ENCODE measurements at regions not wholly inside any gene's neighbourhood (a gene's known extent, or its start where the extent isn't known, plus 50 kb on each side); places are given as distances from the start of the nearest gene placed in this dataset.

GRCh38 chr5:167271081-167271480 is 1020.4 kb upstream of the WWC1 start:
- Histone ChIP-seq H3K9ac (ENCODE audit: insufficient read depth, low read depth, low read length) (no peak overlapping the region), H2AFZ (ENCODE audit: low read length) (no peak overlapping the region), H3K4me1 (ENCODE audit: insufficient read depth, low read length) (no peaks in the 10 kb centered on the region), H3K4me3 (replicated peaks in 1 of 3; ENCODE audit: insufficient read depth in 1 of 3, low read depth in 2 of 3, low read length in 3 of 3) (no peak overlapping the region), H3K4me2 (ENCODE audit: low read depth, low read length) (no peak overlapping the region), H3K79me2 (ENCODE audit: insufficient read depth, low read length) (no peaks in the 10 kb centered on the region), H3K27me3 (ENCODE audit: control insufficient read depth in 1 of 2, insufficient read depth in 2 of 2, low read length in 2 of 2) (no peaks in the 10 kb centered on the region), H3K9me3 (ENCODE audit: low read length) (no peaks in the 10 kb centered on the region), H3K36me3 (replicated peaks in 1 of 2; ENCODE audit: control insufficient read depth in 1 of 2, insufficient read depth in 2 of 2, low read length in 2 of 2) (no peaks in the 10 kb centered on the region), H3K27ac (ENCODE audit: extremely low read length, insufficient read depth, low read length) (no peak overlapping the region), H4K20me1 (ENCODE audit: insufficient read depth, low read length) (no peaks in the 10 kb centered on the region)
- FAIRE-seq (no peak), ATAC-seq (no peak), DNase-seq (ENCODE audit: low spot score) (no peak)
- TF ChIP-seq PRDM10 (CRISPR knock-in tag; IDR thresholded peaks at IDR 0.05; ENCODE audit: low read depth) (no peak), REXO4 (CRISPR knock-in tag; IDR thresholded peaks at IDR 0.05; ENCODE audit: borderline replicate concordance) (no peak), ZBTB33 (CRISPR knock-in tag; IDR thresholded peaks at IDR 0.05) (no peak), PBX2 (CRISPR knock-in tag; IDR thresholded peaks at IDR 0.05) (no peak), HOMEZ (CRISPR knock-in tag; IDR thresholded peaks at IDR 0.05; ENCODE audit: low read depth) (no peak), ZNF224 (CRISPR knock-in tag; IDR thresholded peaks at IDR 0.05) (no peak), FOXA3 (CRISPR knock-in tag; IDR thresholded peaks at IDR 0.05) (no peak), ZFX (CRISPR knock-in tag; IDR thresholded peaks at IDR 0.05; ENCODE audit: low read depth) (no peak), PRMT3 (CRISPR knock-in tag; IDR thresholded peaks at IDR 0.05; ENCODE audit: borderline replicate concordance, low read depth) (no peak), BCL6 (CRISPR knock-in tag; IDR thresholded peaks at IDR 0.05) (no peak), ZNF282 (IDR thresholded peaks at IDR 0.05; ENCODE audit: partially characterized antibody) (no peak)
- ChIA-PET POLR2A (no interaction called here), CTCF (ENCODE audit: low intra/inter-chr PET ratio, low total read pairs) (no interaction called here)
- no TSS peak for BruUV-seq (replicated peaks)
- in situ Hi-C loops (cut with HindIII; ENCODE audit: extremely low pct_ligation_motif_present, low pct_unique_long_range_greater_than_20kb), result no loop called here
- 0% methylated on average over 3 of the region's 3 CpGs for WGBS (ENCODE audit: low lambda C conversion rate)
- intact Hi-C loops (cut with micrococcal nuclease; ENCODE audit: unreplicated experiment), result no loop called here
